SJCRH30 (cell line): ENCODE measurements at regions not wholly inside any gene's neighbourhood (a gene's known extent, or its start where the extent isn't known, plus 50 kb on each side); places are given as distances from the start of the nearest gene placed in this dataset.

ENCODE experiments used
- DNase-seq, 2 experiments: peaks; one replicate each; pipeline ENCODE4 v3.0.0-alpha.2; 2015 to 2020
- H3K27ac ChIP-seq: fragments of 250-450 bp; sonication (Bioruptor Pico); 2 replicates; pipeline ENCODE4 v1.5.1; 2020; ENCODE audit warnings: mild to moderate bottlenecking, moderate library complexity
- H3K27me3 ChIP-seq: fragments of 250-450 bp; sonication (Bioruptor Pico); 2 replicates; pipeline ENCODE4 v1.5.1; 2020; ENCODE audit warnings: mild to moderate bottlenecking, moderate library complexity
- H3K36me3 ChIP-seq: fragments of 250-450 bp; sonication (Bioruptor Pico); 2 replicates; pipeline ENCODE4 v1.5.1; 2020; ENCODE audit warnings: mild to moderate bottlenecking, moderate library complexity
- H3K4me1 ChIP-seq: fragments of 250-450 bp; sonication (Bioruptor Pico); 2 replicates; pipeline ENCODE4 v1.5.1; 2020; ENCODE audit warnings: mild to moderate bottlenecking, moderate library complexity
- H3K4me3 ChIP-seq: fragments of 250-450 bp; sonication (Bioruptor Pico); 2 replicates; pipeline ENCODE4 v1.5.1; 2020; ENCODE audit warnings: mild to moderate bottlenecking, moderate library complexity
- H3K9me3 ChIP-seq: fragments of 250-450 bp; sonication (Bioruptor Pico); replicated peaks from 2 replicates; pipeline ENCODE4 v1.5.1; 2020; ENCODE audit warnings: mild to moderate bottlenecking, moderate library complexity

DNA sequence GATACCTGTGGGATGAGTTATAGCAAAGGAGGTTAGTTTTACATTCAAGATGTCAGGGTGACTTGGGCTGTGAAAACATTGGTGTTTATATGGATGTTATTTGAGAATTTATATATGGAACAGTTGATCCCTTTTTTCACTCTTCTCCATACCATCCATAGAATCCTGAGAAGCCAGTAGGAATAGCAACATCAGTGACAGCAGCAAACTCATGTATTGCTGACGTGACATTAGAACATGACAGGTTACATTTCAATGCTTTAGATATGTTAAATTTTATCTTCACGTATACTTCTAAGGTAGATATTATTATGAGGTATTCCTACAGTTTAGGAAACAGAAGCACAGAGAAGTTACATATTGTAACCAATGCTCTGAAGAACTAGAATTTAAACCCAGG, 745.2 kb upstream of the GCFC2 start:
- Histone ChIP-seq H3K9me3 (no peaks in the 10 kb centered on the region), H3K36me3 (no peaks in the 10 kb centered on the region; the same call in 1 of the 2 replicates), H3K27ac (no peak overlapping the region), H3K4me1 (no peaks in the 10 kb centered on the region), H3K27me3 (no peaks in the 10 kb centered on the region), H3K4me3 (no peak overlapping the region)
- DNase-seq: no peak

DNA sequence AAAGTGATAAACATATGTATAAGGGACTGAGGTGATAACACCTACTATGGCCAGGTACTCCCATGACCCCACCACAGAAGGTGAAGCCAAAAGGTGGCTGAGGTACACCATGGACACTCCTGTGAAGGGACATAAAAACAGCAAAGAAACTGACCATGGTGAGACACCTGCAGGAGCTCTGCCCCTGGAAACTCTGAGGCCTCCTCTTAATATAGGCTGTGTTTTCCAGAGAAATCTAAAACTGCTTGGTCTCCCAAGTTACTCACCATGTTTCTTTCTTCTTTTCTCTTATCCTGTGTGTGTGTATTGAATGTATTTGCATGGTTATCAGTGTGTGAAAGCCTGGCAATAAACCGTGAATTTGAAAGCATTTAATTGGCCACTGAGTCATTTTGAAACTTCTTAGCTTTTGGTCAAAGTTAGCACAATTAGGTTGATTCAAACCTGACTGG, 739.3 kb upstream of the GCFC2 start:
- H3K27me3 ChIP-seq: no peaks in the 10 kb centered on the region
- H3K9me3 ChIP-seq: no peaks in the 10 kb centered on the region
- H3K36me3 ChIP-seq: no peaks in the 10 kb centered on the region; the same call in 1 of the 2 replicates
- no peak overlapping the region for H3K27ac ChIP-seq
- H3K4me1 ChIP-seq: no peaks in the 10 kb centered on the region
- H3K4me3 ChIP-seq: no peak overlapping the region
- no peak for DNase-seq

DNA sequence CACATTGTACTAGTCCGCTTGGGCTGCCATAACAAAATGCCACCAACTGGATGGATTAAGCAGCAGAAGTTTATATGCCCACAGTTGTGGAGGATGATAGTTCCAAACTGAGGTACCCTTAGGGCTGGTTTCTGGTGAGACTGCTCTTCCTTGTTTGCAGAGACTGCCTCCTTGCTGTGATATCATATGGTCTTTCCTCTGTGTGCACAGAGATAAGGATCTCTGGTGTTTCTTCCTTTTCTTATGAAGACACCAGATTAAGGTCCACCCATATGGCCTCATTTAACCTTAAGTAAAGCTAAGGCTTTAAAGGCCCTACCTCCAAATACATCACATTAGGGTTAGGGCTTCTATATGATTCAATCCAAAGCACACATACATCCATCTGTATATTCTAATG, 738.2 kb upstream of the GCFC2 start:
- Histone ChIP-seq H3K4me1 (no peaks in the 10 kb centered on the region), H3K4me3 (no peak overlapping the region), H3K27ac (no peak overlapping the region), H3K36me3 (no peaks in the 10 kb centered on the region; the same call in 1 of the 2 replicates), H3K9me3 (no peaks in the 10 kb centered on the region), H3K27me3 (no peaks in the 10 kb centered on the region)
- DNase-seq: no peak

DNA sequence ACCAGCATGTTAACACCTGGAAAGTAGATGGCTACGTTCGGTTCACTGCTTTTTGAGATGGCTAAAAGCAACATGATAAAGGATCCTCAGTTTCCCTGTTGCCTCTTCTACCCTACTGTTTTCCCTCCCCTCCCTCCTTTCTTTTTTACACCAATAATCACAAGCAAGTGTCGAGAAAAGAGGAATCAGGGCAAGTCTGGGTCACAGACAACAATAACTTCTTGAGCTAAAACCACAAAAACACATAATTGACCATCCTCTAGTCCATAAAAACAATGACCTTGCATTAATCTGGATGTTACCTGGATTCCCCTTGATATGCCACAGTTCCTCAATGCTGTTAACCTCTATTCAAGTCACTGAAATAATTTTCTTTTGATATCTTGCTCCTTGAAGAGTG, 736.6 kb upstream of the GCFC2 start:
- Histone ChIP-seq H3K4me3 (no peak overlapping the region), H3K4me1 (no peaks in the 10 kb centered on the region), H3K27me3 (no peaks in the 10 kb centered on the region), H3K36me3 (no peaks in the 10 kb centered on the region), H3K9me3 (no peaks in the 10 kb centered on the region), H3K27ac (no peak overlapping the region)
- DNase-seq: no peak

DNA sequence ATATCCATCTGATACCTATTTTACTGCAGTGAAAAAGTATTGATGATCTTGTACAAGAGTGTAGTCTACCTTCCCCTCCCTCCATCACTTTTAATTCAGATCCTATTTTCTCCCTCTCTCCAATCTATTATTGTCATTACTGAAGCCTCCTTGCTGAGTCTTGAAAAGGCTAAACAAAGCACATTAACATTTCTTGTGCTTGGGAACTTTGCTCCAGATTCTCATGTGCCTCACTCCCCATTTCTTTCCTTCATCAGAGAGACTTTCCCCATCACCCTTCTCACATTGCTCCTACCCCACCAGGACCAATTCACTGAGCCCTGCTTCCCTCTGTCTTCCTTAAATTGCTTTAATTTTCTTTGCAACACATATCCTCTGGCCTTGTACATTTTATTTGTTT, 736.2 kb upstream of the GCFC2 start:
- no peaks in the 10 kb centered on the region for H3K27me3 ChIP-seq
- H3K27ac ChIP-seq: no peak overlapping the region
- no peak overlapping the region for H3K4me3 ChIP-seq
- DNase-seq: no peak
- no peaks in the 10 kb centered on the region for H3K4me1 ChIP-seq
- no peaks in the 10 kb centered on the region for H3K36me3 ChIP-seq
- H3K9me3 ChIP-seq: no peaks in the 10 kb centered on the region

DNA sequence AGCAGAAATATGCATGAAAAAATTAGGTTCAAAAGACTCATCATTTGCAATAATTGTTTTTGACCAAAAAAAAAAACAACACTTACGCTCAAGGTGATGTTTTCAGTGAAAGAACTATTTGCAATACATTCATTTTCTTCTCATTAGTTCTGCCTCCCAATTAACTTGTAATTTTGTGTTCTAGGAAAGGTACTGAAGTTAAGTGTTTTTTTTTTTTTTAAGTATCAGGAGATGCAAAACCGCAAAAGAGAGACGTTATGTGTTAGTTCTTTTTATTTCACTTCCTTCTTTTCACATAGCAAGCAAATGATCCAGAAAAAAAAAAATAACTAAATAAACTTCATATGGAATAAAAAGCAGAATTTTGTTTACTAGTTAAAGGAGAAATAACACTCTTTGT, 735.2 kb upstream of the GCFC2 start:
- Histone ChIP-seq H3K9me3 (no peaks in the 10 kb centered on the region), H3K27me3 (no peaks in the 10 kb centered on the region), H3K27ac (no peak overlapping the region), H3K4me3 (no peak overlapping the region), H3K4me1 (no peaks in the 10 kb centered on the region), H3K36me3 (no peaks in the 10 kb centered on the region)
- DNase-seq: no peak

DNA sequence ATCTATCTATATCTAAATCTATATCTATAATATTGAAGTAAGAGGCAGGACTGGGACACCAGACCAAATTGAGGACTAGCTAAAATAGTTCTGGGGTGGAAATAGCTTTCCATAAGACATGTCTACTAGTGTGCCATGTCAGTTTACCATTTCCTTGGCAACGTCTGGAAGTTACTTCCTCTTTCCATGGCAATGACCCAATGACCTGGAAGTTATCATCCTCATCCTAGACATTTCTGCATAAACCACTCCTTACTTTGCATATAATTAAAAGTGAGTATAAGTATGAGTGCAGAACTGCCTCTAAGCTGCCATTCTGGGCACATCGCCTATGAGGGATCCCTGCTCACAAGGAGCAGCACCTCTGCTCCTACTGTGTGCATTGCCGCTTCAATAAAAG, 734.0 kb upstream of the GCFC2 start:
- Histone ChIP-seq H3K9me3 (no peaks in the 10 kb centered on the region), H3K27me3 (no peaks in the 10 kb centered on the region), H3K4me1 (no peaks in the 10 kb centered on the region), H3K36me3 (no peaks in the 10 kb centered on the region), H3K27ac (no peak overlapping the region), H3K4me3 (no peak overlapping the region)
- DNase-seq: no peak

DNA sequence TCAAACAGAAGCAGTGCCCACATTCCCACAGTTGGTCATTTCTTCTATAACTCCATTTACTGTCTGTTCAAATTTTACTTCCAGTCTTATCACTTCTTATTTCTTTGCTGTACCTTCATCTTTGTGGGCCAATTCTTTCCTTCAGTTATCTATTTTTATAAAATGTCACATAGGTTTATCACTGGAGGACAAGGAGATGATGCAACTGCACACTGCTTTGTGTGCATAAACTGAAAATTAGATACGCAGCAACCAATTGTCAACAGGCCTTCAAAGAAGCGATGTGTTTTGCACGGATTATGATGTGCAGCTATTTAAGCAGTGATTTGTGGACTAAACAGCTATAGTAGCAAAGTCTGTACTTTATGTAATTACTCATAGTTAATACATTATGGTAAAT, 726.8 kb upstream of the GCFC2 start:
- Histone ChIP-seq H3K27ac (no peak overlapping the region), H3K36me3 (no peaks in the 10 kb centered on the region), H3K27me3 (no peaks in the 10 kb centered on the region), H3K4me3 (no peak overlapping the region), H3K9me3 (no peaks in the 10 kb centered on the region), H3K4me1 (no peaks in the 10 kb centered on the region)
- DNase-seq: no peak

DNA sequence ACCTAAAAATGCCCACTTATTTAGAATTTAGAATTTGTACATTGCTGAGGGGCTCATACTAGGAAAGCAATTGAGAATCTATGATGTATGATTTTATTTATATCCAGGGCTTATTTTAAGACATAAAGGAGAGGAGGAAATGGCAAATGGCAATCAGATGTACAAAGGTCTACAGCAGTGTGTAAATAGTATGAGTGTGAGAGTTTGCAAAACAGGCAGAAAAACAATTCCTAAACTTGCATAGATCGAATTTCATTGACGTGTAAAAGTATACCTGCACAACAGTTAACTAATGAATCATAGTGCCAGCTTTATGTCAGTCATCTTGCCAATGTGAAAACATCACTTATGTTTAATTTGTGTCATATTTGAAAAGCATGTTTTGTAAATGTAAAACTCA, 718.7 kb upstream of the GCFC2 start:
- Histone ChIP-seq H3K27ac (no peak overlapping the region), H3K36me3 (no peaks in the 10 kb centered on the region), H3K4me3 (no peak overlapping the region), H3K4me1 (no peaks in the 10 kb centered on the region), H3K9me3 (no peaks in the 10 kb centered on the region), H3K27me3 (no peaks in the 10 kb centered on the region)
- DNase-seq: no peak

DNA sequence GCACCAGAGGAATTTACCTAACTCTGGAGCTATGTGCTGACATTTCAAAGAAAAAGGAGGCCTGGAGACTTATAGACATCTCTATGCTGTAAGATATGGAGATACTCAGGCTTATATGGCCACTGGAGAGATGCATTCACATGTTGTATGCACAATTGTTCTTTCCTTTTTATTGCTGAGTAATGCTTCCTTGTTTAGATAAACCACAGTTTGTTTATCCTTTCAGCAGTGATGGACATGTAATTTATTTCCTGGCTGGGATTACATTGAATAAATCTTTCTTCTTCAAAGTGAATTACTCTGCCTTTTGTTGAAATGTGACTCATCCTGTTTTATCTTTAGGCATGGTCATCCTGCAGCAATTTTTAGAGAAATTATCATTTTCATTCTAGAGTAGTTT, 716.7 kb upstream of the GCFC2 start:
- no peak overlapping the region for H3K4me3 ChIP-seq
- H3K9me3 ChIP-seq: no peaks in the 10 kb centered on the region
- H3K27me3 ChIP-seq: no peaks in the 10 kb centered on the region
- no peak overlapping the region for H3K27ac ChIP-seq
- H3K36me3 ChIP-seq: no peaks in the 10 kb centered on the region
- no peak for DNase-seq
- H3K4me1 ChIP-seq: no peaks in the 10 kb centered on the region

DNA sequence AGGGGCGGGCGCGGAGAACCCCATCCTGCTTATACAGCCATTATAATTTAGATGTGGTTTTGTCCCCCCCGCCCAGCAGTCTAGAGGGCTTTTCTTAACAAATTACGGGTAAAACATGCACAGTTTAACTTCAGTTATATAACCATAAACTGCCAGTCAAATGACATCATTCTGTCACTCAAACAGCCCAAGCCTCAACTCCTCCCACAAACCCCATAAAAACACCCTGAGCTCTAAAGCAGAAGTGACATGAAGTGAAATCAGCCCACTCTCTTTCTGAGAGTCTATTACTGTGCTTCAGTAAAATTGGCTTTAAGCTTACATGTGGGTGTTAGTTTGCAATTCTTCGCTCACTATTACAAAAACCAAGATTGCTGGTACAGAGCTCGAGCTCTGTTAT, 705.1 kb upstream of the GCFC2 start:
- Histone ChIP-seq H3K36me3 (no peaks in the 10 kb centered on the region), H3K27me3 (no peaks in the 10 kb centered on the region; the same call in 1 of the 2 replicates), H3K4me3 (no peak overlapping the region), H3K27ac (no peak overlapping the region), H3K4me1 (no peaks in the 10 kb centered on the region), H3K9me3 (no peaks in the 10 kb centered on the region)
- no peak for DNase-seq

DNA sequence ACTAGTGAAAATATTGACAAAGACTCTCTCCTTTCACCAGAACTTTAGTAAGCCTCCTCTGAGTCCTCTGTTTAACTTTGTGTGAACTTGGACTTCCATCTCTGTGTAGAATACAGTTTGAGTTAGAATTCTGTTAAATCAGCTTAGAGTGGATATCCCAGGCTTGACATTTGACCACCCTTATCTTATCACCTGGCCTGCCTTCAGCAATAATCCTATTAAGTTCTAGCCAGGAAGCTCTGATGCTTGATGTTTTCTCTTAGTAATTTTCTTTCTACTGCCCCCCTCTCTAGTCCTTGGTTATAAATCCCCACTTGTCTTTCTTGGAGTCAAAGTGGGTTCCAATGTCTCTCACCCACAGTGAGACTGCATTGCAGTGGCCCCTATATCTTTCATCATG, 702.7 kb upstream of the GCFC2 start:
- no peaks in the 10 kb centered on the region for H3K4me1 ChIP-seq
- DNase-seq: no peak
- no peak overlapping the region for H3K4me3 ChIP-seq
- H3K9me3 ChIP-seq: peaks cover 8% of the 10 kb centered on the region; the same call in 1 of the 2 replicates
- no peaks in the 10 kb centered on the region; the same call in 1 of the 2 replicates for H3K27me3 ChIP-seq
- no peak overlapping the region for H3K27ac ChIP-seq
- H3K36me3 ChIP-seq: no peaks in the 10 kb centered on the region

DNA sequence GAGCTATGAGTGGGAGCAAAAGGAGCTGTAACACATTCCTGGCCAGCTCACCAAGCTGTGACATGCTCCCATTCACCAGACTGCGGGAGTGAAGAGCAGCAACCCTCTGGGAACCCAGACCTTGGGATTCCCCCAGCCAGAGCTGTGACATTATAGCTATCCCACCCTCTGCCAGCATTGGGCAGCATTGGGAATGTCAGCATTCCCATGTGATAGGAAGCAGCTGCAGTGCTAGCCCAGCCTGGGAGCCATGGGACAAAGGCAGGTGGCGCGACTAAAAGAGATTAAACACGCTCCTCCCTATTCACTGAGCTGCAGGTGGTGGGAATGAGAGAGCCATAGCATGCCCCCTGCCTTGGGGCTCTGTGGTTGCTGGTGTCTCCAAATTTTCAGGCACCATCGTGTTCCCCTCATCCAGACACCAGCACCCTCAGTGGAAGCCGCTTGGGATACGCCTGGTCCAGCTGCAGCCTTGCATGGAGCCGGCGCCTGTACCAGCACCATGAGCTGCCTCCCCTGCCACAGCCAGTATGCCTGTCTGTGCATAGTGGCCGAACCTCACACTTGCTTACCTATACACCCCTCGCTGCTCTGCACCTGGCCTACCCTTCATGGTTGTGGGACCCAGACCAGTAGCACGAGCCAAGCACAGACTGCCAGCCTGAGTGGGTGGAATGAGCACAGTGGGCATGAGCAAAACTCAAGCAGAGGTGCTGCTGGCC, 695.6 kb upstream of the GCFC2 start:
- Histone ChIP-seq H3K27me3 (no peaks in the 10 kb centered on the region), H3K36me3 (no peaks in the 10 kb centered on the region), H3K4me3 (no peak overlapping the region), H3K9me3 (peaks cover 12% of the 10 kb centered on the region; the same call in 1 of the 2 replicates), H3K4me1 (no peaks in the 10 kb centered on the region), H3K27ac (no peak overlapping the region)
- peak; percentile 14 to 38 for DNase-seq

DNA sequence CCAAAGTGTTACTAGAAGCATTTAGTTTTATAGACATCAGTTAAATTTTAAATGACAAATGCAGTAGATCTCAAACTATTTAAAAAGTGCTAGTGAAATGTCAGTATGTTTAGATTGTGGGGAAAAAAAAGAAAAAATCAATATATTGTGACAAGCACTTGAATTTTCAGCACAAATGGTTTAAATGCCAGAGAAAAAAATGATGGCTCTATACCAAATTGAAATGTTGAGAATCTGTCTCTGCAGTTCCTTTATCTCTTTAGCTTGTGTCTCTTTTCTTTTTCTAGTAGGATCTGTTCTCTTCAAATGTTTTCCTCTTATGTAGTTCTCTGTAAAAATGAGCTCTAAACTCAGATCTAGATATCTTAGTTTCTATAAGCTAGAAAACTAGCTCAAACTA, 682.6 kb upstream of the GCFC2 start:
- Histone ChIP-seq H3K27ac (no peak overlapping the region), H3K4me3 (no peak overlapping the region)

DNA sequence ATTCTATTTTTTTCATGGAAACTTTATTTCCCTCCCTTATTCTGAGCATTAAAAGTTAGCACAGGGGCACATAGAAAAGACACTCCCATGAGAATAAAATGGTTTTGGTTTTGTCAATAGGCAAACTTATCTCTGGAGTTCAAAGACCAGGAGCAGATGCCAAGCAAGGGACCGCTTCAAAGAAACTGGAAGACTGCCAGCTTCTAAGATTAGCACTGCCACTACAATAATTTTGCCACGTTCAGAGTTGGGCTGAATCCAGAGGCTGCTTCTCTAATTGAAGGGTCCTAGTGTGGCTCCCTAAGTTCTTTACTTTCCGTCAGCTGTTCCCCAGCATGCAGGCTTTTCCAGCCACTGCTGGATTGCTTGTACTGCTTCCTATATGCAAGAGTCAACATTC, 681.0 kb upstream of the GCFC2 start:
- DNase-seq: peak in 1 of 2 experiments; percentile 35
- Histone ChIP-seq H3K9me3 (no peaks in the 10 kb centered on the region), H3K36me3 (no peaks in the 10 kb centered on the region), H3K27me3 (no peaks in the 10 kb centered on the region), H3K4me1 (no peaks in the 10 kb centered on the region), H3K4me3 (no peak overlapping the region), H3K27ac (no peak overlapping the region)

More for the DNA sequence above, 682.6 kb upstream of the GCFC2 start:
- Histone ChIP-seq H3K27me3 (no peaks in the 10 kb centered on the region), H3K9me3 (no peaks in the 10 kb centered on the region), H3K4me1 (no peaks in the 10 kb centered on the region), H3K36me3 (no peaks in the 10 kb centered on the region)
- no peak for DNase-seq

DNA sequence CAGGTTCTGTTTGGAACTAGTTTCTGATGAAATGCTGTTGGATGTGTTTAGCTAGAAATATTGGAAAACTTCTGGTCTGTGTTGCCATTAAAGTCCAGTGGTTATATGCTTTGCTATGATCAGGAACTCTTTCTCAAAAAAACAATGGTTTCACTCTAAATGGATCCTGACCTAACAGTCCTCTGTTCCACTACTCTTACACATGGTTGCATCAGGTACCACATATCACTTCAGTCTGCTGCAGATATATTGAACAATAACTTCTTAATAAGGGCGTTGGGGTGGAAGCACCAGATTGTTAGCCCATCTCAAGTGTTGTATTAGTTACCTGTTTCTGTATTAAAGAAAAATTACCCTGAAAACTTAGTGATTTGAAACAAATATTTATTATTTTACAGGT, 676.6 kb upstream of the GCFC2 start:
- H3K27ac ChIP-seq: no peak overlapping the region
- no peak for DNase-seq
- no peak overlapping the region for H3K4me3 ChIP-seq
- no peaks in the 10 kb centered on the region for H3K36me3 ChIP-seq
- no peaks in the 10 kb centered on the region for H3K4me1 ChIP-seq
- no peaks in the 10 kb centered on the region for H3K9me3 ChIP-seq
- H3K27me3 ChIP-seq: no peaks in the 10 kb centered on the region
